ENCODE measurements at regions not wholly inside any gene's neighbourhood (a gene's known extent, or its start where the extent isn't known, plus 50 kb on each side); places are given as distances from the start of the nearest gene placed in this dataset.

- ChIA-PET POLR2A (no interaction called here), CTCF (no interaction called here)
- no peaks in the 10 kb centered on the region for H3K4me1 ChIP-seq (ENCODE audit: control insufficient read depth, insufficient read depth, low read length)
- TF ChIP-seq ZNF704 (tag by site-specific recombination; IDR thresholded peaks at IDR 0.05): no peak
- no peak for TF ChIP-seq ZNF132 (tag by site-specific recombination; IDR thresholded peaks at IDR 0.05; ENCODE audit: borderline replicate concordance)
- TF ChIP-seq ZNF394 (tag by site-specific recombination; IDR thresholded peaks at IDR 0.05; ENCODE audit: borderline replicate concordance): no peak
- TF ChIP-seq ZNF600 (tag by site-specific recombination; IDR thresholded peaks at IDR 0.05): no peak
- no peak for TF ChIP-seq ZNF202 (tag by site-specific recombination; IDR thresholded peaks at IDR 0.05; ENCODE audit: borderline replicate concordance)
- no peak for TF ChIP-seq ZNF18 (tag by site-specific recombination; IDR thresholded peaks at IDR 0.05)
- no peak for TF ChIP-seq KLF16 (tag by site-specific recombination; IDR thresholded peaks at IDR 0.05)
- no peak for TF ChIP-seq ZNF146 (tag by site-specific recombination; IDR thresholded peaks at IDR 0.05)
- TF ChIP-seq ZBTB7A (tag by site-specific recombination; IDR thresholded peaks at IDR 0.05; ENCODE audit: low read depth): no peak
- no peak for TF ChIP-seq ZNF211 (tag by site-specific recombination; IDR thresholded peaks at IDR 0.05; ENCODE audit: low read depth)
- no peak for TF ChIP-seq ZNF792 (tag by site-specific recombination; IDR thresholded peaks at IDR 0.05)
- TF ChIP-seq, protein P1, sequence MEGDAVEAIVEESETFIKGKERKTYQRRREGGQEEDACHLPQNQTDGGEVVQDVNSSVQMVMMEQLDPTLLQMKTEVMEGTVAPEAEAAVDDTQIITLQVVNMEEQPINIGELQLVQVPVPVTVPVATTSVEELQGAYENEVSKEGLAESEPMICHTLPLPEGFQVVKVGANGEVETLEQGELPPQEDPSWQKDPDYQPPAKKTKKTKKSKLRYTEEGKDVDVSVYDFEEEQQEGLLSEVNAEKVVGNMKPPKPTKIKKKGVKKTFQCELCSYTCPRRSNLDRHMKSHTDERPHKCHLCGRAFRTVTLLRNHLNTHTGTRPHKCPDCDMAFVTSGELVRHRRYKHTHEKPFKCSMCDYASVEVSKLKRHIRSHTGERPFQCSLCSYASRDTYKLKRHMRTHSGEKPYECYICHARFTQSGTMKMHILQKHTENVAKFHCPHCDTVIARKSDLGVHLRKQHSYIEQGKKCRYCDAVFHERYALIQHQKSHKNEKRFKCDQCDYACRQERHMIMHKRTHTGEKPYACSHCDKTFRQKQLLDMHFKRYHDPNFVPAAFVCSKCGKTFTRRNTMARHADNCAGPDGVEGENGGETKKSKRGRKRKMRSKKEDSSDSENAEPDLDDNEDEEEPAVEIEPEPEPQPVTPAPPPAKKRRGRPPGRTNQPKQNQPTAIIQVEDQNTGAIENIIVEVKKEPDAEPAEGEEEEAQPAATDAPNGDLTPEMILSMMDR (tag by site-specific recombination; IDR thresholded peaks at IDR 0.05): no peak
- no peak for TF ChIP-seq KLF8 (tag by site-specific recombination; IDR thresholded peaks at IDR 0.05)
- no peak for TF ChIP-seq ZNF335 (tag by site-specific recombination; conservative IDR thresholded peaks at IDR 0.05)
- no peak for TF ChIP-seq SCRT2 (tag by site-specific recombination; IDR thresholded peaks at IDR 0.05)
- TF ChIP-seq KLF9 (tag by site-specific recombination; IDR thresholded peaks at IDR 0.05; ENCODE audit: low read depth): no peak
- no peak for TF ChIP-seq SETDB1 (IDR thresholded peaks at IDR 0.05; ENCODE audit: insufficient read length, low read length)
- no peak for TF ChIP-seq GFI1B (tag by site-specific recombination; IDR thresholded peaks at IDR 0.05)
- no peak overlapping the region for H3K27ac ChIP-seq (ENCODE audit: extremely low read depth, low read depth, low read length)
- no peaks in the 10 kb centered on the region for H3K36me3 ChIP-seq (ENCODE audit: control insufficient read depth in 2 of 2, insufficient read depth in 1 of 2, low read length in 2 of 2)
- no peaks in the 10 kb centered on the region for H3K9me3 ChIP-seq (ENCODE audit: control insufficient read depth, insufficient read depth, low read depth, low read length)
- no peak overlapping the region for H3K4me3 ChIP-seq (ENCODE audit: low read depth, low read length)
These were observed 454.1 kb upstream of the MDGA2 start for GRCh38 chr14:48129472-48129871.

DNA sequence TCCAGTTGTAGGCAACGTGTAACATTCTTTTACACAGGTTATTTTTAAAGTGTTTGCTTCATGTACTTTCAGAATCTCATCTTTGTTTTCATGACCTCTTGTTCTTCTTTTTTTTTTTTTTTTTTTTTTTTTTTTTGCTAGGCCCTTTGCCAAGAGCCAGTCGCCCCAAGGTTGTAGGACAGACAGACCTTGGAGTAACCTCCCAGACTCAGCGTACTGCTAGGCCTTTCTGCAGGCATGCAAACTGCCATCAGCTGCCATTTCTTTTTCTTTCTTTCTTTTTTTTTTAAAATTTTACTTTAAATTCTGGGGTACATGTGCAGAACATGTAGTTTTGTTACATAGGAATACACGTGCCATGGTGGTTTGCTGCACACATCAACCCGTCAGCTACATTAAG lies 452.3 kb upstream of the MDGA2 start:
- H3K36me3 ChIP-seq (ENCODE audit: control insufficient read depth in 2 of 2, insufficient read depth in 1 of 2, low read length in 2 of 2): no peaks in the 10 kb centered on the region
- POLR2A ChIA-PET: no interaction called here
- H3K4me1 ChIP-seq (ENCODE audit: control insufficient read depth, insufficient read depth, low read length): no peaks in the 10 kb centered on the region
- TF ChIP-seq REST (tag by site-specific recombination; IDR thresholded peaks at IDR 0.05): no peak
- TF ChIP-seq KLF10 (tag by site-specific recombination; IDR thresholded peaks at IDR 0.05): no peak
- no peak for TF ChIP-seq ZNF16 (tag by site-specific recombination; IDR thresholded peaks at IDR 0.05; ENCODE audit: low read depth)
- TF ChIP-seq GLIS2 (tag by site-specific recombination; IDR thresholded peaks at IDR 0.05): no peak
- no peak for TF ChIP-seq ZNF24 (tag by site-specific recombination; IDR thresholded peaks at IDR 0.05)
- TF ChIP-seq ZNF211 (tag by site-specific recombination; IDR thresholded peaks at IDR 0.05; ENCODE audit: low read depth): no peak
- no peak for TF ChIP-seq ZNF416 (tag by site-specific recombination; IDR thresholded peaks at IDR 0.05)
- no peak for TF ChIP-seq ZEB2 (tag by site-specific recombination; IDR thresholded peaks at IDR 0.05)
- TF ChIP-seq SP3 (tag by site-specific recombination; IDR thresholded peaks at IDR 0.05): no peak
- TF ChIP-seq ZNF510 (tag by site-specific recombination; IDR thresholded peaks at IDR 0.05; ENCODE audit: insufficient replicate concordance): no peak
- TF ChIP-seq ZNF350 (tag by site-specific recombination; IDR thresholded peaks at IDR 0.05): no peak
- TF ChIP-seq ZFHX2 (tag by site-specific recombination; conservative IDR thresholded peaks at IDR 0.05): no peak
- H3K4me3 ChIP-seq (ENCODE audit: low read depth, low read length): no peak overlapping the region
- CTCF ChIA-PET: interaction anchor here (0.7 kb wide), 1 partner anchor 55 kb away, joined by 3 read pairs; no protein-coding TSS in a partner anchor
- H3K9me3 ChIP-seq (ENCODE audit: control insufficient read depth, insufficient read depth, low read depth, low read length): no peaks in the 10 kb centered on the region
- H3K27ac ChIP-seq (ENCODE audit: extremely low read depth, low read depth, low read length): no peak overlapping the region
